Ascending aorta (tissue), 2 donors: ENCODE measurements at regions not wholly inside any gene's neighbourhood (a gene's known extent, or its start where the extent isn't known, plus 50 kb on each side); places are given as distances from the start of the nearest gene placed in this dataset.

ENCODE experiments used
- DNase-seq, 2 donors: peaks; one replicate each; pipeline ENCODE4 v3.0.0-alpha.2; 2019; ENCODE audit warnings: low spot score in 2 of 2
- H3K27ac ChIP-seq, 2 donors: fragments of 200-600 bp; sonication (generic); one replicate each; pipeline ENCODE4 v1.5.1; 2016 to 2017; ENCODE audit warnings: mild to moderate bottlenecking in 1 of 2
- H3K27me3 ChIP-seq: fragments of 200-600 bp; sonication (generic); one replicate; pipeline ENCODE4 v1.5.1; 2017
- H3K36me3 ChIP-seq, 2 donors: fragments of 200-600 bp; sonication (generic); one replicate each; pipeline ENCODE4 v1.5.1; 2016
- H3K4me1 ChIP-seq, 2 donors: fragments of 200-600 bp; sonication (generic); one replicate each; pipeline ENCODE4 v1.5.1; 2016 to 2017; ENCODE audit warnings: mild to moderate bottlenecking in 1 of 2
- H3K4me3 ChIP-seq, 2 donors: fragments of 200-600 bp; sonication (generic); one replicate each; pipeline ENCODE4 v1.5.1; 2016 to 2017; ENCODE audit warnings: mild to moderate bottlenecking in 1 of 2
- H3K9me3 ChIP-seq, 2 donors: fragments of 200-600 bp; sonication (generic); one replicate each; pipeline ENCODE4 v1.5.1; 2016
- CTCF ChIP-seq, 3 experiments: fragments of 200-600 bp in 2 of 3; fragments of 450-650 bp in 1 of 3; sonication (generic) in 2 of 3; IDR thresholded peaks; one replicate each; pipeline ENCODE4 v1.5.1; 2016 to 2019; ENCODE audit warnings: antibody characterized with exemption in 3 of 3, mild to moderate bottlenecking in 1 of 3, moderate library complexity in 1 of 3
- intact Hi-C: fragments of 100-400 bp; cut with DNase I; formaldehyde crosslinking; loops from one replicate; pipeline ENCODE4 v1.15.1; 2023

- Histone ChIP-seq H3K4me3 (no peak overlapping the region), H3K27ac (no peak overlapping the region), H3K36me3 (no peaks in the 10 kb centered on the region), H3K27me3 (no peaks in the 10 kb centered on the region), H3K4me1 (peaks cover 0 to 3% of the 10 kb centered on the region in 2 donors), H3K9me3 (no peaks in the 10 kb centered on the region)
- DNase-seq, result no peak
- intact Hi-C loops, result no loop called here
- no peak for TF ChIP-seq CTCF (IDR thresholded peaks at IDR 0.05)
Measured at GRCh38 chr6:22091424-22091948, 205.3 kb downstream of the PRL start.

GRCh38 chr6:22095836-22096235 lies 201.0 kb downstream of the PRL start:
- no peak overlapping the region for H3K4me3 ChIP-seq
- H3K27ac ChIP-seq, result no peak overlapping the region

GRCh38 chr6:22098601-22099031 lies 198.2 kb downstream of the PRL start:
- TF ChIP-seq CTCF (IDR thresholded peaks at IDR 0.05), result no peak
- Histone ChIP-seq H3K9me3 (no peaks in the 10 kb centered on the region), H3K36me3 (no peaks in the 10 kb centered on the region), H3K4me3 (no peak overlapping the region), H3K27ac (no peak overlapping the region), H3K27me3 (no peaks in the 10 kb centered on the region), H3K4me1 (no peaks in the 10 kb centered on the region)
- intact Hi-C loops, result no loop called here
- DNase-seq, result no peak

More at GRCh38 chr6:22095836-22096235, 201.0 kb downstream of the PRL start:
- no peak for DNase-seq
- H3K9me3 ChIP-seq, result no peaks in the 10 kb centered on the region
- no peak for TF ChIP-seq CTCF (IDR thresholded peaks at IDR 0.05)
- no peaks in the 10 kb centered on the region for H3K36me3 ChIP-seq
- peaks cover 0 to 3% of the 10 kb centered on the region in 2 donors for H3K4me1 ChIP-seq
- H3K27me3 ChIP-seq, result no peaks in the 10 kb centered on the region
- intact Hi-C loops, result no loop called here

GRCh38 chr6:22099231-22099630 lies 197.6 kb downstream of the PRL start:
- no peak for DNase-seq
- TF ChIP-seq CTCF (IDR thresholded peaks at IDR 0.05), result no peak
- intact Hi-C loops, result no loop called here

GRCh38 chr6:22099923-22100322 lies 196.9 kb downstream of the PRL start:
- Histone ChIP-seq H3K4me1 (no peaks in the 10 kb centered on the region), H3K27me3 (no peaks in the 10 kb centered on the region), H3K27ac (no peak overlapping the region), H3K9me3 (no peaks in the 10 kb centered on the region), H3K4me3 (no peak overlapping the region), H3K36me3 (no peaks in the 10 kb centered on the region)
- intact Hi-C loops, result no loop called here
- no peak for TF ChIP-seq CTCF (IDR thresholded peaks at IDR 0.05)
- no peak for DNase-seq

More at GRCh38 chr6:22099231-22099630, 197.6 kb downstream of the PRL start:
- Histone ChIP-seq H3K27me3 (no peaks in the 10 kb centered on the region), H3K27ac (no peak overlapping the region), H3K4me3 (no peak overlapping the region), H3K4me1 (no peaks in the 10 kb centered on the region), H3K36me3 (no peaks in the 10 kb centered on the region), H3K9me3 (no peaks in the 10 kb centered on the region)

GRCh38 chr6:22101163-22101562 lies 195.7 kb downstream of the PRL start:
- Histone ChIP-seq H3K36me3 (no peaks in the 10 kb centered on the region), H3K9me3 (no peaks in the 10 kb centered on the region), H3K27ac (no peak overlapping the region), H3K4me3 (no peak overlapping the region), H3K4me1 (no peaks in the 10 kb centered on the region), H3K27me3 (no peaks in the 10 kb centered on the region)
- no peak for TF ChIP-seq CTCF (IDR thresholded peaks at IDR 0.05)
- intact Hi-C loops, result no loop called here
- DNase-seq, result no peak
